BLaER1 (cell line): ENCODE measurements at regions not wholly inside any gene's neighbourhood (a gene's known extent, or its start where the extent isn't known, plus 50 kb on each side); places are given as distances from the start of the nearest gene placed in this dataset.

ENCODE experiments used
- H3K27ac ChIP-seq: shearing (Covaris generic); formaldehyde crosslinking; 2 replicates; pipeline ENCODE4 v1.8.1; 2022
- H3K27me3 ChIP-seq: shearing (Covaris generic); formaldehyde crosslinking; 2 replicates; pipeline ENCODE4 v1.8.1; 2022
- H3K36me3 ChIP-seq: shearing (Covaris generic); formaldehyde crosslinking; 2 replicates; pipeline ENCODE4 v1.8.1; 2022
- H3K4me1 ChIP-seq: shearing (Covaris generic); formaldehyde crosslinking; 2 replicates; pipeline ENCODE4 v1.8.1; 2022
- H3K4me2 ChIP-seq: shearing (Covaris generic); formaldehyde crosslinking; 2 replicates; pipeline ENCODE4 v1.8.1; 2022
- H3K4me3 ChIP-seq: shearing (Covaris generic); formaldehyde crosslinking; 2 replicates; pipeline ENCODE4 v1.8.1; 2022
- H3K9ac ChIP-seq: shearing (Covaris generic); formaldehyde crosslinking; 2 replicates; pipeline ENCODE4 v1.8.1; 2022
- H3K9me3 ChIP-seq: shearing (Covaris generic); formaldehyde crosslinking; 2 replicates; pipeline ENCODE4 v1.8.1; 2022
- H4K20me1 ChIP-seq: shearing (Covaris generic); formaldehyde crosslinking; 2 replicates; pipeline ENCODE4 v1.8.1; 2022
- Cebpa-rat ChIP-seq: shearing (Covaris generic); IDR thresholded peaks from 2 replicates; pipeline ENCODE4 v1.8.1; 2022

DNA sequence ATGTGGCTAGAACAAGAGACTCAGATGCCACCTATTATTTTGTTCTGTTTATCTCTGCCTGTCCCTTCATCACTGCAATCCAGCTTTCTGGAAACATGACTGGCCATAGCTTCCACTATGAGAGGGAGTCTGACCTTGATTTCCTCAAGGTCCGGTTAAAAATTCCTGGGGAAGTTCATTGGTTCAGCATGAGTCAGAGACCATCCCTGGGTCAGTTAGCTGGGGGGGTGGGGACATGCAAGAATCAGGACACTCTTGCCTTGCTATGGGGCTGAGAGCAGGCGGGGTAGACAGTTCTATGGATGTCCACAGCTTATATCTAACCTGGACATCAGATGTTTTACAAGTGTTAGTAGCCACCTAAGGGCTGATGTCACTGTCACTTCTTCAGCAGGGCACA is 81.1 kb downstream of the TENT5C start:
- TF ChIP-seq Cebpa-rat: no peak
- no peaks in the 10 kb centered on the region for H3K36me3 ChIP-seq
- H3K4me3 ChIP-seq: no peak overlapping the region
- no peak overlapping the region for H3K27ac ChIP-seq
- H3K27me3 ChIP-seq: no peaks in the 10 kb centered on the region; the same call in 1 of the 2 replicates
- H4K20me1 ChIP-seq: no peaks in the 10 kb centered on the region
- H3K4me1 ChIP-seq: peaks cover 17% of the 10 kb centered on the region
- H3K9ac ChIP-seq: no peak overlapping the region
- no peak overlapping the region for H3K4me2 ChIP-seq
- H3K9me3 ChIP-seq: no peaks in the 10 kb centered on the region

DNA sequence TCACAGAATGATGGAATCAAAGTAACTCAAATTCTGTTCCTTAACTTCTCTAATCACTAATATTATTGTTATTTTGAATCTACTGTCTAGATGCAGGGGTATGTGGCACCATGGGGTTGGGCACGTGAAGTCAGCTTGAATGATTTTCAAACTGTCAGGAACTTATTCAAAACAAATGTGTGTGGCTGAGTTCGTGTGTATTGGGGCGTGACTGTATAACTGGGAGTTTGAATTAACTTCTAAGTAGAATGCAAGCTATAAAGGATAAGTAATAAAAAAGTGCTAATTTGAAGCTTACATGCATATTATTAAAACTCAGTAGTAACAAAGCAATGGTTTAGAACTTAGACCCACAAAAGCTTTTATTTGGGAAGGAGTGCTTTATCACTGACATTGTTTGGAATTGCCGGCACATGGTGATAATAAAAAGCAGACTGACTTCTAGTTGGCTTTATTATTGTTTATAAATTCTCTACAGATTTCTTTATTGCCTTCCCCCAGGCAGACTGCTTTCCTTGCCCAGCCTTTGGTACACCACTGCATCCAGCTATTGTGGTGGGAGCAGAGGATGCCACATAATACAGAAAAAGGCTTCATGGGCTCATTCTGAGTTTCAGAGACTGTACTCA is 84.3 kb downstream of the TENT5C start:
- H3K9me3 ChIP-seq: no peaks in the 10 kb centered on the region

GRCh38 chr1:117691942-117692341 is 86.1 kb downstream of the TENT5C start:
- Histone ChIP-seq H3K36me3 (no peaks in the 10 kb centered on the region), H3K4me1 (peaks cover 10% of the 10 kb centered on the region), H3K4me3 (no peak overlapping the region), H4K20me1 (no peaks in the 10 kb centered on the region), H3K9me3 (no peaks in the 10 kb centered on the region), H3K27ac (no peak overlapping the region), H3K9ac (no peak overlapping the region), H3K27me3 (no peaks in the 10 kb centered on the region; the same call in 1 of the 2 replicates), H3K4me2 (no peak overlapping the region)
- TF ChIP-seq Cebpa-rat: no peak

More for the DNA sequence above, 84.3 kb downstream of the TENT5C start:
- H3K36me3 ChIP-seq: no peaks in the 10 kb centered on the region
- H3K4me2 ChIP-seq: peak overlapping the region; percentile 23
- H3K4me1 ChIP-seq: peaks cover 10% of the 10 kb centered on the region
- no peak overlapping the region for H3K4me3 ChIP-seq
- no peak overlapping the region for H3K9ac ChIP-seq
- H4K20me1 ChIP-seq: no peaks in the 10 kb centered on the region
- no peak overlapping the region for H3K27ac ChIP-seq
- TF ChIP-seq Cebpa-rat: no peak
- H3K27me3 ChIP-seq: no peaks in the 10 kb centered on the region; the same call in 1 of the 2 replicates

- TF ChIP-seq Cebpa-rat: no peak
- Histone ChIP-seq H3K4me2 (no peak overlapping the region), H3K9me3 (no peaks in the 10 kb centered on the region), H3K27ac (no peak overlapping the region), H3K36me3 (no peaks in the 10 kb centered on the region), H3K4me3 (no peak overlapping the region), H3K9ac (no peak overlapping the region), H3K27me3 (no peaks in the 10 kb centered on the region), H3K4me1 (peaks cover 10% of the 10 kb centered on the region), H4K20me1 (no peaks in the 10 kb centered on the region)
Observed at GRCh38 chr1:117694543-117694942, 88.7 kb downstream of the TENT5C start.

GRCh38 chr1:117695796-117696490 is 90.1 kb downstream of the TENT5C start:
- Histone ChIP-seq H3K27ac (no peak overlapping the region), H3K36me3 (no peaks in the 10 kb centered on the region), H3K9ac (no peak overlapping the region), H3K4me1 (no peaks in the 10 kb centered on the region), H4K20me1 (no peaks in the 10 kb centered on the region), H3K4me2 (no peak overlapping the region), H3K4me3 (no peak overlapping the region), H3K27me3 (no peaks in the 10 kb centered on the region), H3K9me3 (no peaks in the 10 kb centered on the region)
- no peak for TF ChIP-seq Cebpa-rat

DNA sequence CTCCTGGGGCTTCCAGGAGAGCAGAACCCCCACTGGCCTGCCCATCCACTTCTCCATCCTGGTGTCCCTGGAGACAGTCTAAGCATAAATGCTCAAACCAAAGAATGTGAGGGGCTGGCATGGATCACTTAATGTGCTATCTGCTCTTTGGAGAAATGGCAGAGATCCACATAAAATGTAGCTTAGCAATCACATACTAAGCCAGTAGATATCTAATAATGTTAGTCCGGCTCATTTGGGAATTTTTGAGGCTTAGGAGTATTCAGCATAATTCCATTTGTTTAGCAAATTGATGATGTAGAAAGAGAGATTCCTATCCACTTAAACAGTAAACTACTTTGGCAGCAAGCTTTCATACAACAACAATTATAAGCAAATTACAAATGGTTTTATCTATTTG is 90.7 kb downstream of the TENT5C start:
- Histone ChIP-seq H4K20me1 (no peaks in the 10 kb centered on the region), H3K4me1 (no peaks in the 10 kb centered on the region), H3K27ac (no peak overlapping the region), H3K27me3 (no peaks in the 10 kb centered on the region), H3K9me3 (no peaks in the 10 kb centered on the region), H3K9ac (no peak overlapping the region), H3K4me2 (no peak overlapping the region), H3K36me3 (no peaks in the 10 kb centered on the region), H3K4me3 (no peak overlapping the region)
- no peak for TF ChIP-seq Cebpa-rat

DNA sequence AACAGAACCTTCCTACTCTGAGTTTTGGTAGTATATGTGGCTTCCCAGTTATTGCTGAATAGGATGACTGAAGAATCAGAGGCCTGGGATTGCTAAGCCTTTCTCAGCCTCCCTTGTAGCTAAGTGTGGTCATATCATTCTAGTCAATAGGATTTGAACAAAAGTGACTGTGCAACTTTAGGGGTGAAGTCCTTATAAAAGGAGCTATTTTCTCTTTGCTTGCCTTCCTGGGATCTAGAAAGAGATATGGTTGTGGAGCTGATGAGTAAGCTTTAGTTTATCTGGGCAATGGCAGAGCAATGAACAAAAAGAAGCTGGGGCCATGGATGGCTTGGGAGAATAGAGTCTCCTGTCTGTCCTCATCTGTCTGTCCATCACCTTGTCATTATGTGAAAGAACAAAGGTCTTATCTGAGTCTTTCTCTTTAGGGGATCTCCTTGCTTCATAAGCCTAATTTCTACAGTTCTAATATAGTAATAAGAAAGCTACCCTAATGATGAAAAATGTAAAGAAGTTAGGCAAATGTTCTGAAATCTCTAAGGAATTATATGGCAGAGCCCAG is 91.5 kb downstream of the TENT5C start:
- H3K9ac ChIP-seq: no peak overlapping the region
- H3K27me3 ChIP-seq: no peaks in the 10 kb centered on the region
- H3K4me1 ChIP-seq: no peaks in the 10 kb centered on the region
- H3K36me3 ChIP-seq: no peaks in the 10 kb centered on the region
- H3K4me3 ChIP-seq: no peak overlapping the region
- no peaks in the 10 kb centered on the region for H3K9me3 ChIP-seq
- H4K20me1 ChIP-seq: no peaks in the 10 kb centered on the region
- H3K27ac ChIP-seq: no peak overlapping the region
- no peak overlapping the region for H3K4me2 ChIP-seq
- TF ChIP-seq Cebpa-rat: no peak

DNA sequence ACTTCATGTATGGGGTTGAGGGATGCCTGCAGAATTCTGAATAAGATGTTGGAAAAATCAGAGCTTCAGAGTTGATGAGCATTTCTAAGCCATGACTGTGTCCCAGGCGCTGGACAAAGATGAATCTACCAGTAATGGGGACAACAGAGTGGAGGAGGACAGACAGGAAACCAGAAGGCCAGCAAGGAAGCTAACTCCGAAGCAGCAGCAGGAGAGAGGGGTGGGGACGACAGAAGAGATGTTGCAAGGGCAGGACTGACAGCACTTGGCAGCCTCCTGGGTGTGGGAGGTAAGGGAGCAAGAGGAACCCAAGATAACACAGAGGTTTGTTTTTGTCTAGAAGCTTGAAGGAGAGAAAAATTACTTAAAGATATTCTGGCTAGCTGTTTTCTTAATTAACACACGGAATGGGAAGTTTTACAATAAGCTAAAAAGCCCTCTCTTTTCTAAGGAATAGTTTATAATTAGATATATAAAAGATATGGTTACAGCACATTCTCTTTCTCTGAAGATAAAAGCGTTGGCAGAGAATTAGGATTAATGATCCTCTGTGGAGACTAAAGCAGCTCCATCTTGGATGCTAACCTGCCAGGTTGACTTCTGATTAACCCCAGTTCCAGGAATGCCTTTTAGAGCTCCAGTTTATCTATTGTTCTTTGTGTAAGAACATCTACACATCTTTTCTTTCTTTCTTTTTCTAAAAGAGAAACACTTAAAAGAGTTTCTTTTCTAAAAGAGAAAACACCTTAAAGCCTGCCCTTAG is 92.7 kb downstream of the TENT5C start:
- H3K9me3 ChIP-seq: no peaks in the 10 kb centered on the region
- no peak overlapping the region for H3K27ac ChIP-seq

DNA sequence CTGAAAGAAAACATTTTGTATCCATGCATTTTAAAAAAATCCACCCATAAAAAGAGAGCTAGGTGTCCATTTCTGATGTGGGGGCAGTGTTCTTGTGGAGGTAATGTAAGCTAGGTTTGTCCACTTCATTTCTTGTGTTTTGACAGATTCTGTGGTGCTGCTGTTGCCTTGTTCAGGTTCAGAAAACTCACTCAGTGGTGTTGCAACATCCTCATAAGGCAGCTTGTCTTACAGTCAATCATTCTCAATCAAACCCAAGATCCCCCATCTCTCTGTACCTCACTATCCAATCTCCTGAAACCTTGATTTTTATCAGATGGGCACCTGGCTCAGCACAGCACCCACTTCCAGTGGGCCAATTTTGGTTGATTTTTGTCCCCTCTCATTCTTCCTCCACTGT is 94.1 kb downstream of the TENT5C start:
- H3K4me3 ChIP-seq: no peak overlapping the region
- TF ChIP-seq Cebpa-rat: no peak

More for the DNA sequence above, 92.7 kb downstream of the TENT5C start:
- Histone ChIP-seq H3K36me3 (no peaks in the 10 kb centered on the region), H4K20me1 (no peaks in the 10 kb centered on the region), H3K4me3 (no peak overlapping the region), H3K9ac (no peak overlapping the region), H3K4me1 (no peaks in the 10 kb centered on the region), H3K27me3 (no peaks in the 10 kb centered on the region), H3K4me2 (no peak overlapping the region)
- no peak for TF ChIP-seq Cebpa-rat

DNA sequence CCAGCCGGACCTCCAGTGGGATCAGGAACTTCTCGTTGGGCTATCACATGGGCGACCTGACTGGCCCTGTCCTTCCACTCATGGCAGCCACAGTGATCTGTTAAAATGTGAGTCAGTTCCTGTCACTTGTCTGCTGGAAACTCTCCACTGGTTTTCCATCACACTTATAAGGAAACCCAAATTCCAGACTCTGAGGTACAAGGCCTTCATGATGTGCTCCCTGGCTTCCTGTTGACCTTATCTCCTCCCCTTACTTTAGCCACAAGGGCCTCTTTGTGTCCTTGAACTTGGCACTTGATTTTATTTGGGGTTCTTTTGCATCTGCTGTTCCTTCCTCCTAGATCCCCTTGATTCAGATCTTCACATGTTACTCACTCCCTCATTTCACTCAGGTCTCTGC is 96.8 kb downstream of the TENT5C start:
- no peak for TF ChIP-seq Cebpa-rat

More for the DNA sequence above, 94.1 kb downstream of the TENT5C start:
- H3K4me2 ChIP-seq: no peak overlapping the region
- H3K36me3 ChIP-seq: no peaks in the 10 kb centered on the region
- no peaks in the 10 kb centered on the region for H3K4me1 ChIP-seq
- no peak overlapping the region for H3K27ac ChIP-seq
- H3K27me3 ChIP-seq: no peaks in the 10 kb centered on the region
- no peak overlapping the region for H3K9ac ChIP-seq
- H3K9me3 ChIP-seq: no peaks in the 10 kb centered on the region
- no peaks in the 10 kb centered on the region for H4K20me1 ChIP-seq

More for the DNA sequence above, 96.8 kb downstream of the TENT5C start:
- no peaks in the 10 kb centered on the region for H3K27me3 ChIP-seq
- H4K20me1 ChIP-seq: no peaks in the 10 kb centered on the region
- no peaks in the 10 kb centered on the region for H3K36me3 ChIP-seq
- H3K9me3 ChIP-seq: no peaks in the 10 kb centered on the region
- H3K4me2 ChIP-seq: no peak overlapping the region
- H3K4me1 ChIP-seq: no peaks in the 10 kb centered on the region
- no peak overlapping the region for H3K27ac ChIP-seq
- H3K9ac ChIP-seq: no peak overlapping the region
- no peak overlapping the region for H3K4me3 ChIP-seq
